ENCODE measurements at regions not wholly inside any gene's neighbourhood (a gene's known extent, or its start where the extent isn't known, plus 50 kb on each side); places are given as distances from the start of the nearest gene placed in this dataset.
"Not testable (repeated sequence)": the region's sequence is repeated elsewhere in the genome, so short reads cannot be mapped to it uniquely, and the experiment has no call there.

DNA sequence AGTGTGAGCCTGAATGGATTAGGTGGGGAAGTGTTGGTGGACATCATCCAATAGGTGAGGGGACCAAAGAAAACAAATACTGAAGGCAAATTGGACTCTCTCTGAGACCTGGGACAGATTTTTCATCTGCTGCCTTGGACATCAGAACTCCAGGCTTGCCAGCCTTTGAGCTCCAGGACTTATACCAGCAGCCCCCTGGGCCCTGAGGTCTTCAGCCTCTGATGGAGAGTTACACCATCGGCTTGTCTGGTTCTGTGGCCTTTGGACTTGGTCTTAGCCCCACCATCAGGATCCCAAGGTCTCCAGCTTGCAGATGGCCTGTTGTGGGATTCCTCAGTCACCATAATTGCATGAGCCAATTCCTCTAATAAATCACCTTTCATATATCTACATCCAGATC, 80.8 kb upstream of the SLC8A3 start:
- DNase-seq (ENCODE audit: low read depth in 4 of 4, low spot score in 3 of 4): no peak

DNA sequence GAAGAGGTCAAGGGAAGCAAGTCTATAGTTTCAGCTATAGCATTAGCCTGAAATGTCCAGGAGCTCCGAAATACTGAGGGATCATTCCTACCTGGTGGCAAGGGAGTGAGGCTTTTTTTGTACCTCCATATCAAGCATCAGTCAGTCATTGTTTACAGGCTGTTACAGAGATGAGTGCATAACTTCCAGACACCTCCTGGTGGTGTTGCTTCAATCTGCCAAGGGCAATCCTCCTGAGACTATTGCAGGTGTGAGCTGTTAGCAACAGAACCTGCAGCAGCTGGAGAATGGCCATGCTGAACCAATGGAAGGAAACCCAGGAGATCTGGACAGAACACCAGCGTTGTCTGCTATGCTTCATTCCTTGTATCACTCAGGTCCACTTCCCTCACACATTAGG, 80.0 kb upstream of the SLC8A3 start:
- no peak for DNase-seq (ENCODE audit: low read depth in 4 of 4, low spot score in 3 of 4)

DNA sequence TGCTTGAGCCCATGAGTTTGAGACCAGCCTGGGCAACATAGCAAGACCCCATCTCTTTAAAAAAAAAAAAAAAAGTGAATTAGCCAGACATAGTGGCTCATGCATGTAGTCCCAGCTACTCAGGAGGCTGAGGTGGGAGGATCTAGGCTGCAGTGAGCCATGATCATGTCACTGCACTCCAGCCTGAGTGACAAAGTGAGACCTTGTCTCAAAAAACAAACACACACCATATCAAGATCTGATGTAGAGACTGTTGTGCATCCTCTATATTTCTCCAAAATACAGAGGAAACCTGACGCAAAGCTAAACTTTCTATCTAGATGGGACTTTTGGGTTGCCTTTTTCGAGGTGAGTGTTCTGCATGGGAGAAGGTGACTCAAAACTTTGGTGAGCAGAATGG, 77.4 kb upstream of the SLC8A3 start:
- DNase-seq (ENCODE audit: low read depth in 4 of 4, low spot score in 3 of 4): no peak

DNA sequence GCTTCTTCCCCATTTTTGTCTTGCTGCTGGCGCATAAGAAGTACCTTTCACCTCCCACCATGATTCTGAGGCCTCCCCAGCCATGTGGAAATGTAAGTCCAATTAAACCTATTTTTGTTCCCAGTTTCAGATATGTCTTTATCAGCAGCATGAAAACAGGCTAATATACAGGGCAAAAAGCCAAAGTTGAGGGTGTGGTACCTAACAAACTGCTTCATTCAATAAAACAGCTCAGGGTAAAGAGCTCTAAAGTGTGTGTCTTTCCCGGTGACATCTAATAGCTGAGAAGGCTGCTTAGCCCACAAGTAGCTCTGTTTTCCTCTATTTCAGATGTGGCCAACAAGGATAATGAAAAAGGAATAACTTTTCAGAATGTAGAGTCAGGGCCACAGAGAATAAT, 76.7 kb upstream of the SLC8A3 start:
- no peak for DNase-seq (ENCODE audit: low read depth in 4 of 4, low spot score in 3 of 4)

DNA sequence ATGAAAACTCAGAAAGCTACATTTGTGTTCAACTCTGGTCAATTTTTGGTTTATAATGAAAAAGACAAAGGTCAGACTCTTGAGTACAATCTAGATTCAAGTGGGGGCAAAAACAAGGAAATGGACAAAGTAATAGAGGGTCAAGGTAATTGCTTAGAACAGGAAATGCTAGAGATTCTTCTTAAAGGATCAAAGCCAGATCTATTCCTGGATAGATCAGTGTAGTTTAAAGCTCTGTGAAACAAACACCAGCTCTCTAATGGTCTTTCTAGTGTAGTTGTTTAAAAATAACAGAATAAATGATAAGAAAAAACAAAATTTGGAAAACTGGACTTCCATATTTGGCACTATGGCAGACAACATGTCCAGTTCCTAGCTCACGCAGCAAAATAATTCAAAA, 70.7 kb upstream of the SLC8A3 start:
- no peak for DNase-seq (ENCODE audit: low read depth in 4 of 4, low spot score in 3 of 4)

DNA sequence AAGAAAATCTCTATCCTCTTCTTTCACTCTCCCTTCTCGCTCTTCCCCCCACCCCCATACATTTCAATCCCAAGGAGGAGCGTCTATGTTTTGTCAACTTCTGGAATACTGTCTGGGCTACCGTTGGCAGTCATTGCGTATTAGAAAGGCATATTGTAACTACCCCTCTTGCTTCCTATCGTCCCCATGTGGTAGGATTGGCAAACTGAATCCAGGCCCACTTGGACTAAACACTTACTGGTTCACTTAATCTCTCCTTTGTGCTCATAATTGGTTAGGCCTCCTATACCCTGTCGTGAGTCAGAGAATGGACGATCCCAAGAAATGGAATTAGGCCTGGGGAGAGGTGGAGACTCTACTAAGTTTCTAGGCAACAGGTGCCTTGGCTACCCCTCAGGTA, 68.8 kb upstream of the SLC8A3 start:
- no peak for DNase-seq (ENCODE audit: low read depth in 4 of 4, low spot score in 3 of 4)

DNA sequence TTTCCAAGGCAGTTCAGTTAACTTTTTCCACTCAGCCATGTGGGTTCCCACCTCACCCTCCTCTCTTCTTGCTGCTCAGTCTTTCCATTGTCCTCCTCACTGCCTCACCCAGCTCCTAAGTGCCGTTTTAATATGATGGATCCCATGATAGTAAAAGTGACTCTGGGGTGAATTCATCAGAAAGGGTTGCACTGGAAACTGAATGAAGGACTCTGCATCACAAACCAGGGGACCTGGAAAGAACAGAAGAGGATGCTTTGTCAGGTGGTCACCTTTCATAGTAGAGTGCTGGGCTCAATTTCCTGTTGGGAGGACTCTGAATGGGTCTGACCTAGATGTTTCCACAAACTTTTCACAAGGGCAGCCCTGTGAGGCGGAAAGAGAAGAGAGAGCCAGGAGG, 67.8 kb upstream of the SLC8A3 start:
- no peak for DNase-seq (ENCODE audit: low read depth in 4 of 4, low spot score in 3 of 4)

DNA sequence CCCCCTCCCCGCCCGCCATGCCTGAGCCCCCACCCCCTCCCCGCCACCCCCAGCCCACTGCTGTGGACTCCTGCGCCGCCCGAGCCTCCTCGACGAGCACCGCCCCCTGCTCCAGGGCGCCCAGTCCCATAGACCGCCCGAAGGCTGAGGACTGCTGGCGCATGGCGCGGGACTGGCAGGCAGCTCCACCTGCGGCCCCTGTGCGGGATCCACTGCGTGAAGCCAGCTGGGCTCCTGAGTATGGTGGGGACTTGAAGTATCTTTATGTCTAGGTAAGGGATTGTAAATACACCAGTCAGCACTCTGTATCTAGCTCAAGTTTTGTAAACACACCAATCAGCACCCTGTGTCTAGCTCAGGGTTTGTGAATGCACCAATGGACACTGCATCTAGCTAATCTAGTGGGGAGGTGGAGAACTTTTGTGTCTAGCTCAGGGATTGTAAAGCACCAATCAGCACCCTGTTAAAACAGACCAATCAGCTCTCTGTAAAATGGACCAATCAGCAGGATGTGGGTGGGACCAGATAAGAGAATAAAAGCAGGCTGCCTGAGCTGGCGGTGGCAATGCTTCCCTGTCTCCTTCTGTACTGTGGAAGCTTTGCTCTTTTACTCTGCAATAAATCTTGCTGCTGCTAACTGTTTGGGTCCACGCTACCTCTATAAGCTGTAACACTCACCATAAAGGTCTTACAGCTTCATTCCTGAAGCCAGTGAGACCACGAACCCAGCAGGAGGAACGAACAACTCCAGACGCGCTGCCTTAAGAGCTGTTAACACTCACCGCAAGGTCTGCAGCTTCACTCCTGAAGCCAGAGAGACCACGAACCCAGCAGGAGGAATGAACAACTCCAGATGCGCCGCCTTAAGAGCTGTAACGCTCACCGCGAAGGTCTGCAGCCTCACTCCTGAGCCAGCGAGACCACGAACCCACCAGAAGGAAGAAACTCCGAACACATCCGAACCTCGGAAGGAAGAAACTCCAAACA, 66.6 kb upstream of the SLC8A3 start:
- DNase-seq (ENCODE audit: low read depth in 4 of 4, low spot score in 3 of 4): peak in 1 of 4 donors; percentile 1

DNA sequence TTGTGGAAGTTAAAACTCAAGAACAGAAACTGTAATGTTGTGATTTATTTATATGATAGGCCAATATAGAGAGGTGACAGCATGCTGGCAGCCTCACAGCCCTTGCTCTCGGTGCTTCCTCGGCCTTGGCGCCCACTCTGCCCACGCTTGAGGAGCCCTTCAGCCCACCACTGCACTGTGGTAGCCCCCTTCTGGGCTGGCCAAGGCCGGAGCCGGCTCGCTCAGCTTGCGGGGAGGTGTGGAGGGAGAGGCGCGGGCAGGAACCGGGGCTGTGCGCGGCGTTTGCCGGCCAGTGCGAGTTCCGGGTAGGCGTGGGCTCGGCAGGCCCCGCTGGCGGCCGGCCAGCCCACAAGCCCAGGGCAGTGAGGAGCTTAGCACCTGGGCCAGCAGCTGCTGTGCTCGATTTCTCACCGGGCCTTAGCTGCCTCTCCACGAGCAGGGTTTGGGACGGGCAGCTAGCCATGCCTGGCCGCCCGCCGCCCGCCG, 65.8 kb upstream of the SLC8A3 start:
- DNase-seq (ENCODE audit: low read depth in 4 of 4, low spot score in 3 of 4): peak in 2 of 4 donors; percentile 20 to 26

DNA sequence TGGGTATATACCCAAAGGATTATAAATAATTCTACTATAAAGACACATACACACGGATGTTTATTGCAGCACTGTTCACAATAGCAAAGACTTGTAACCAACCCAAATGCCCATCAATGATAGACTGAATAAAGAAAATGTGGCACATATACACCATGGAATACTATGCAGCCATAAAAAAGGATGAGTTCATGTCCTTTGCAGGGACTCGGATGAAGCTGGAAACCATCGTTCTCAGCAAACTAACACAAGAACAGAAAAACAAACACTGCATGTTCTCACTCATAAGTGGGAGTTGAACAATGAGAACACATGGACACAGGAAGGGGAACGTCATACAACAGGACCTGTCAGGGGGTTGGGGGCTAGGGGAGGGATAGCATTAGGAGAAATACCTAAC, 64.8 kb upstream of the SLC8A3 start:
- not testable (repeated sequence) for DNase-seq (ENCODE audit: low read depth in 4 of 4, low spot score in 3 of 4)

DNA sequence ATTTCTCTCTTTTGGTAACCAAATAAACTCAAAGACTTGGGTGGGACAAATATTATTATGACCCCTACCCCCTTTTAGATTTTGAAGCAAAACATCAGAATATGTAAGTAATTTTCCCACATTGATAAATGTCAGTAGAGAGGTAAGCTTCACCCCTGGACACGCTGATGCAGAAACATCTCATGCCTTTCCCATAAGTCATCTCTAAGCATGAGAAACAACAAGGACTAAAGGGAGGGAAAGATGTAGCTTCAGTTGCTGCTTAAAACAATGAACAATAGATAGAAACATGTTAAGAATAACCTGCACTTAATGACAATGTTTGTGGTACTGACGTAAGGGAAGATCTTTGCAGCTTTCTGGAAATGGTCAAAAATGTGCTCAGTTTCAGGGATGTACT, 56.3 kb upstream of the SLC8A3 start:
- DNase-seq (ENCODE audit: low read depth in 4 of 4, low spot score in 3 of 4): no peak

DNA sequence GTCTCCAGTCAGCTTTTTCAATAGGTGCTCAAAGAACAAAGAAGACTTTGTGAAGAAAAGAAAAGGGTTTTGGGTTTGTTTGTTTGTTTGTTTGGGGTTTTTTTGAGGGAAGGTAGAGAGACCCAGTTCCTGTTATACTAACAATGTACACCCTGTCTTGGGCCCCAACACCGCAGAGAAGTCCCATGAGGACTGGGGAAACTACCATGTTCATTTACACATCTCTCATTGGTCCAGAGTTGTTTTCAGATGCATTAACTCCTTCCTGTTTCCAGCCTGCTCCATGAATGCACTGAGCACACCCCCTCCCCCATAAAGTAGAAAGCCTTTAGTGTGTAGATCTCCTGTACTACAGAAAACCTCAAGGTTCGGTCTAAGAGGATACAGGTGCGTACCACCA, 51.1 kb upstream of the SLC8A3 start:
- DNase-seq (ENCODE audit: low read depth in 4 of 4, low spot score in 3 of 4): no peak

DNA sequence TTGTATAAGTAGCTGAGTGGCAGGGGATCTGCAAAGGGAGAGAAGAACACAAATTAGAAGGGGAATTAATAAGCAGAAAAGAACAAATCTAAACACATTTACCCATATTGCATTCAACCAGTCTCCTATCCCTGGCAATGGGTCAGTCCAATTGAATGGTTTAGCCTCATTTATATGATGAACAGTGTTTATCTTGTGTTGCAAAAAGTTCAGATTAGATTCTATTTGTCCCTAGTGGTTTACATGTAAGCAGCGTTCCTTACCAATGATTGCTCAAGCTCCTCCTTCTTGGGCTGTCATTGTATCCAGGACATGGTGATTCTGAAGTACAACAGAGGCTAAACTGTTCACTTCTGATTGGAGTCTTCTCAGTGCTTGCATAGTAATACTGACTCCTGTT, 49.9 kb upstream of the SLC8A3 start:
- DNase-seq (ENCODE audit: low read depth in 4 of 4, low spot score in 3 of 4): not testable (repeated sequence)

Measured in right renal pelvis (tissue), 4 donors.